ENCODE measurements at regions not wholly inside any gene's neighbourhood (a gene's known extent, or its start where the extent isn't known, plus 50 kb on each side); places are given as distances from the start of the nearest gene placed in this dataset.

GRCh38 chr13:40386586-40386985 is 279.9 kb downstream of the FOXO1 start:
- POLR2A ChIA-PET = no interaction called here
- H3K9me3 Mint-ChIP-seq = peaks cover 9% of the 10 kb centered on the region
- H3K4me3 Mint-ChIP-seq = no peak overlapping the region
- no peaks in the 10 kb centered on the region for H3K27me3 Mint-ChIP-seq (ENCODE audit: low read depth)
- ATAC-seq (no peak), DNase-seq (ENCODE audit: low spot score) (no peak)
- CTCF ChIA-PET = no interaction called here
- 0 out of 2 replicates have a peak overlapping the region, but pooled peaks have one; percentile 0 for H3K27ac Mint-ChIP-seq
- H3K4me1 Mint-ChIP-seq = peaks cover 52% of the 10 kb centered on the region
- H3K36me3 Mint-ChIP-seq = no peaks in the 10 kb centered on the region
- TF ChIP-seq JUN (CRISPR knock-in tag; IDR thresholded peaks at IDR 0.05) (no peak), ELF4 (CRISPR knock-in tag; IDR thresholded peaks at IDR 0.05; ENCODE audit: low read depth) (no peak), ZNF512 (CRISPR knock-in tag; IDR thresholded peaks at IDR 0.05; ENCODE audit: borderline replicate concordance) (no peak), CREM (CRISPR knock-in tag; IDR thresholded peaks at IDR 0.05) (no peak), OVOL2 (CRISPR knock-in tag; IDR thresholded peaks at IDR 0.05; ENCODE audit: borderline replicate concordance) (no peak), GTF2I (CRISPR knock-in tag; conservative IDR thresholded peaks at IDR 0.05) (no peak), IRF2 (CRISPR knock-in tag; IDR thresholded peaks at IDR 0.05; ENCODE audit: borderline replicate concordance, low read depth) (no peak), ZNF281 (CRISPR knock-in tag; IDR thresholded peaks at IDR 0.05) (no peak), NFATC4 (CRISPR knock-in tag; IDR thresholded peaks at IDR 0.05) (no peak), CREB1 (CRISPR knock-in tag; IDR thresholded peaks at IDR 0.05) (no peak), CDX4 (CRISPR knock-in tag; IDR thresholded peaks at IDR 0.05; ENCODE audit: borderline replicate concordance) (no peak), CBFB (CRISPR knock-in tag; IDR thresholded peaks at IDR 0.05; ENCODE audit: low read depth) (no peak)

- no peak for DNase-seq (ENCODE audit: low spot score)
- Mint-ChIP-seq H3K36me3 (no peaks in the 10 kb centered on the region), H3K9me3 (peaks cover 10% of the 10 kb centered on the region), H3K4me3 (no peak overlapping the region), H3K27ac (no peak overlapping the region), H3K27me3 (ENCODE audit: low read depth) (no peaks in the 10 kb centered on the region), H3K4me1 (peaks cover 44% of the 10 kb centered on the region)
- no peak for ATAC-seq
- ChIA-PET CTCF (no interaction called here), POLR2A (no interaction called here)
- TF ChIP-seq ATF2 (CRISPR knock-in tag; IDR thresholded peaks at IDR 0.05; ENCODE audit: borderline replicate concordance, low read depth) (no peak), FOXP1 (CRISPR knock-in tag; IDR thresholded peaks at IDR 0.05; ENCODE audit: borderline replicate concordance) (no peak), CREM (CRISPR knock-in tag; IDR thresholded peaks at IDR 0.05) (no peak), ZNF121 (CRISPR knock-in tag; IDR thresholded peaks at IDR 0.05) (no peak), ZNF138 (CRISPR knock-in tag; conservative IDR thresholded peaks at IDR 0.05) (no peak), FOXJ3 (CRISPR knock-in tag; IDR thresholded peaks at IDR 0.05; ENCODE audit: borderline replicate concordance) (no peak), GABPB1 (CRISPR knock-in tag; IDR thresholded peaks at IDR 0.05) (no peak), NR2C2 (CRISPR knock-in tag; IDR thresholded peaks at IDR 0.05) (no peak), USF2 (CRISPR knock-in tag; IDR thresholded peaks at IDR 0.05) (no peak), JUN (CRISPR knock-in tag; IDR thresholded peaks at IDR 0.05) (no peak), AR (CRISPR knock-in tag; IDR thresholded peaks at IDR 0.05) (no peak), NFE2L1 (CRISPR knock-in tag; IDR thresholded peaks at IDR 0.05) (no peak), ATF6 (CRISPR knock-in tag; IDR thresholded peaks at IDR 0.05) (no peak), SMAD3 (CRISPR knock-in tag; IDR thresholded peaks at IDR 0.05; ENCODE audit: borderline replicate concordance) (no peak)
Measured at GRCh38 chr13:40387775-40388174, 278.7 kb downstream of the FOXO1 start.
